GM23338 (cell line): ENCODE measurements at regions not wholly inside any gene's neighbourhood (a gene's known extent, or its start where the extent isn't known, plus 50 kb on each side); places are given as distances from the start of the nearest gene placed in this dataset.

ENCODE experiments used
- ATAC-seq: fragments of 200-7000 bp; cut with Tn5 transposase; 3 replicates; pipeline ENCODE4 v1.9.1; 2020
- DNase-seq: peaks from one replicate; pipeline ENCODE4 v3.0.0-alpha.2; 2015; ENCODE audit warnings: low spot score
- H2AFZ ChIP-seq: fragments of 200-600 bp; sonication (generic); 2 replicates; pipeline ENCODE4 v1.8.0; 2016; ENCODE audit warnings: antibody characterized with exemption, mild to moderate bottlenecking, moderate library complexity
- H3F3A ChIP-seq: fragments of 200-600 bp; sonication (generic); replicated peaks from 2 replicates; pipeline ENCODE4 v1.8.0; 2017; ENCODE audit warnings: antibody characterized with exemption, mixed run types, low read depth
- H3K27ac ChIP-seq: fragments of 200-600 bp; sonication (generic); 2 replicates; pipeline ENCODE4 v1.6.1; 2016; ENCODE audit warnings: low read depth
- H3K27me3 ChIP-seq: fragments of 200-600 bp; sonication (generic); 2 replicates; pipeline ENCODE4 v1.8.0; 2016; ENCODE audit warnings: mild to moderate bottlenecking, mixed run types, moderate library complexity; ENCODE audit not compliant: insufficient read depth
- H3K36me3 ChIP-seq: fragments of 200-600 bp; sonication (generic); 2 replicates; pipeline ENCODE4 v1.8.0; 2016; ENCODE audit warnings: mild to moderate bottlenecking; ENCODE audit not compliant: insufficient read depth
- H3K4me1 ChIP-seq: fragments of 200-600 bp; sonication (generic); 2 replicates; pipeline ENCODE4 v1.8.0; 2016; ENCODE audit warnings: mild to moderate bottlenecking, moderate library complexity; ENCODE audit not compliant: insufficient read depth
- H3K4me2 ChIP-seq: fragments of 200-600 bp; sonication (generic); 2 replicates; pipeline ENCODE4 v1.7.1; 2017; ENCODE audit warnings: mixed run types
- H3K4me3 ChIP-seq: fragments of 200-600 bp; sonication (generic); 2 replicates; pipeline ENCODE4 v1.6.1; 2016; ENCODE audit warnings: mixed run types
- H3K79me2 ChIP-seq: fragments of 200-600 bp; sonication (generic); replicated peaks from 2 replicates; pipeline ENCODE4 v1.8.0; 2017; ENCODE audit warnings: mild to moderate bottlenecking; ENCODE audit not compliant: insufficient read depth
- H3K9me2 ChIP-seq: fragments of 200-600 bp; sonication (generic); 2 replicates; pipeline ENCODE4 v1.8.0; 2017; ENCODE audit not compliant: insufficient read depth
- H4K20me1 ChIP-seq: fragments of 200-600 bp; sonication (generic); replicated peaks from 2 replicates; pipeline ENCODE4 v1.8.0; 2017; ENCODE audit warnings: mild to moderate bottlenecking; ENCODE audit not compliant: insufficient read depth
- H3K27ac Mint-ChIP-seq: 2 replicates; pipeline ENCODE4 v1.8.0; 2020; ENCODE audit warnings: inconsistent platforms, mild to moderate bottlenecking, moderate library complexity, mixed read lengths
- H3K27me3 Mint-ChIP-seq: 3 replicates; pipeline ENCODE4 v1.8.0; 2022; ENCODE audit warnings: low read depth, mild to moderate bottlenecking, moderate library complexity, mixed read lengths, inconsistent platforms; ENCODE audit not compliant: insufficient read depth, poor library complexity
- H3K36me3 Mint-ChIP-seq: 3 replicates; pipeline ENCODE4 v1.8.0; 2021; ENCODE audit warnings: low read depth, mild to moderate bottlenecking, inconsistent platforms, moderate library complexity, mixed read lengths
- H3K4me1 Mint-ChIP-seq: 3 replicates; pipeline ENCODE4 v1.8.0; 2020; ENCODE audit warnings: mild to moderate bottlenecking, inconsistent platforms, mixed read lengths
- H3K4me3 Mint-ChIP-seq: 3 replicates; pipeline ENCODE4 v1.8.0; 2021; ENCODE audit warnings: moderate library complexity, mild to moderate bottlenecking, inconsistent platforms, mixed read lengths
- H3K9me3 Mint-ChIP-seq: 3 replicates; pipeline ENCODE4 v1.8.0; 2020; ENCODE audit warnings: moderate library complexity, mild to moderate bottlenecking, inconsistent platforms, mixed read lengths
- CREB1 ChIP-seq: fragments of 250-450 bp; sonication (Bioruptor Pico); IDR thresholded peaks from 2 replicates; pipeline ENCODE4 v1.5.0; 2020; ENCODE audit warnings: low read depth, mild to moderate bottlenecking, moderate library complexity
- CTCF ChIP-seq, 2 experiments: fragments of 200-600 bp in 1 of 2; sonication (generic) in 1 of 2; conservative IDR thresholded peaks; 2 replicates each; pipeline versions ENCODE4 v1.5.1 to v1.6.1; 2016 to 2017; ENCODE audit warnings: antibody characterized with exemption in 2 of 2, low read depth in 2 of 2, mild to moderate bottlenecking in 2 of 2, moderate library complexity in 1 of 2
- EZH2 ChIP-seq: fragments of 200-600 bp; sonication (generic); IDR thresholded peaks from one replicate; pipeline ENCODE4 v1.8.0; 2017; ENCODE audit warnings: antibody characterized with exemption, mild to moderate bottlenecking, low read depth; ENCODE audit not compliant: unreplicated experiment
- EZH2phosphoT487 ChIP-seq: fragments of 200-600 bp; sonication (generic); IDR thresholded peaks from one replicate; pipeline ENCODE4 v1.8.1; 2018; ENCODE audit warnings: antibody characterized with exemption; ENCODE audit not compliant: unreplicated experiment
- JUNB ChIP-seq: IDR thresholded peaks from one replicate; pipeline ENCODE4 v1.6.1; 2016; ENCODE audit warnings: antibody characterized with exemption; ENCODE audit not compliant: unreplicated experiment
- NANOG ChIP-seq: IDR thresholded peaks from 2 replicates; pipeline ENCODE4 v1.6.1; 2016; ENCODE audit warnings: antibody characterized with exemption, borderline replicate concordance
- POLR2AphosphoS5 ChIP-seq: IDR thresholded peaks from 2 replicates; pipeline ENCODE4 v1.6.1; 2016; ENCODE audit warnings: antibody characterized with exemption, low read depth
- STAT1 ChIP-seq: IDR thresholded peaks from one replicate; pipeline ENCODE4 v1.6.1; 2016; ENCODE audit warnings: antibody characterized with exemption; ENCODE audit not compliant: unreplicated experiment
- ZNF114 ChIP-seq: fragments of 250-450 bp; sonication (Bioruptor Pico); IDR thresholded peaks from 2 replicates; pipeline ENCODE4 v1.5.0; 2020; ENCODE audit warnings: mild to moderate bottlenecking, moderate library complexity
- ZNF331 ChIP-seq: fragments of 250-450 bp; sonication (Bioruptor Pico); IDR thresholded peaks from 2 replicates; pipeline ENCODE4 v1.5.0; 2020; ENCODE audit warnings: low read depth, mild to moderate bottlenecking, moderate library complexity
- ZNF462 ChIP-seq: fragments of 250-450 bp; sonication (Bioruptor Pico); IDR thresholded peaks from 2 replicates; pipeline ENCODE4 v1.5.0; 2020; ENCODE audit warnings: mild to moderate bottlenecking, moderate library complexity
- TF ChIP-seq, protein P1 (sequence below): IDR thresholded peaks from 2 replicates; pipeline ENCODE4 v1.6.1; 2016; ENCODE audit warnings: antibody characterized with exemption
- TF ChIP-seq, protein P2 (sequence below): IDR thresholded peaks from one replicate; pipeline ENCODE4 v1.6.1; 2018; ENCODE audit warnings: antibody characterized with exemption; ENCODE audit not compliant: unreplicated experiment

GRCh38 chr6:134768931-134769330 lies 181.0 kb downstream of the ALDH8A1 start:
- no peak overlapping the region for H2AFZ ChIP-seq
- Mint-ChIP-seq H3K4me3 (no peak overlapping the region), H3K9me3 (no peaks in the 10 kb centered on the region), H3K27me3 (no peaks in the 10 kb centered on the region), H3K4me1 (no peaks in the 10 kb centered on the region), H3K27ac (no peak overlapping the region), H3K36me3 (no peaks in the 10 kb centered on the region)
- no peak for TF ChIP-seq STAT1
- TF ChIP-seq, protein P1, sequence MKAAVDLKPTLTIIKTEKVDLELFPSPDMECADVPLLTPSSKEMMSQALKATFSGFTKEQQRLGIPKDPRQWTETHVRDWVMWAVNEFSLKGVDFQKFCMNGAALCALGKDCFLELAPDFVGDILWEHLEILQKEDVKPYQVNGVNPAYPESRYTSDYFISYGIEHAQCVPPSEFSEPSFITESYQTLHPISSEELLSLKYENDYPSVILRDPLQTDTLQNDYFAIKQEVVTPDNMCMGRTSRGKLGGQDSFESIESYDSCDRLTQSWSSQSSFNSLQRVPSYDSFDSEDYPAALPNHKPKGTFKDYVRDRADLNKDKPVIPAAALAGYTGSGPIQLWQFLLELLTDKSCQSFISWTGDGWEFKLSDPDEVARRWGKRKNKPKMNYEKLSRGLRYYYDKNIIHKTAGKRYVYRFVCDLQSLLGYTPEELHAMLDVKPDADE = no peak
- no peak for TF ChIP-seq ZNF114
- no peak for TF ChIP-seq NANOG
- TF ChIP-seq ZNF331 (CRISPR knock-in tag) = no peak
- TF ChIP-seq, protein P2, sequence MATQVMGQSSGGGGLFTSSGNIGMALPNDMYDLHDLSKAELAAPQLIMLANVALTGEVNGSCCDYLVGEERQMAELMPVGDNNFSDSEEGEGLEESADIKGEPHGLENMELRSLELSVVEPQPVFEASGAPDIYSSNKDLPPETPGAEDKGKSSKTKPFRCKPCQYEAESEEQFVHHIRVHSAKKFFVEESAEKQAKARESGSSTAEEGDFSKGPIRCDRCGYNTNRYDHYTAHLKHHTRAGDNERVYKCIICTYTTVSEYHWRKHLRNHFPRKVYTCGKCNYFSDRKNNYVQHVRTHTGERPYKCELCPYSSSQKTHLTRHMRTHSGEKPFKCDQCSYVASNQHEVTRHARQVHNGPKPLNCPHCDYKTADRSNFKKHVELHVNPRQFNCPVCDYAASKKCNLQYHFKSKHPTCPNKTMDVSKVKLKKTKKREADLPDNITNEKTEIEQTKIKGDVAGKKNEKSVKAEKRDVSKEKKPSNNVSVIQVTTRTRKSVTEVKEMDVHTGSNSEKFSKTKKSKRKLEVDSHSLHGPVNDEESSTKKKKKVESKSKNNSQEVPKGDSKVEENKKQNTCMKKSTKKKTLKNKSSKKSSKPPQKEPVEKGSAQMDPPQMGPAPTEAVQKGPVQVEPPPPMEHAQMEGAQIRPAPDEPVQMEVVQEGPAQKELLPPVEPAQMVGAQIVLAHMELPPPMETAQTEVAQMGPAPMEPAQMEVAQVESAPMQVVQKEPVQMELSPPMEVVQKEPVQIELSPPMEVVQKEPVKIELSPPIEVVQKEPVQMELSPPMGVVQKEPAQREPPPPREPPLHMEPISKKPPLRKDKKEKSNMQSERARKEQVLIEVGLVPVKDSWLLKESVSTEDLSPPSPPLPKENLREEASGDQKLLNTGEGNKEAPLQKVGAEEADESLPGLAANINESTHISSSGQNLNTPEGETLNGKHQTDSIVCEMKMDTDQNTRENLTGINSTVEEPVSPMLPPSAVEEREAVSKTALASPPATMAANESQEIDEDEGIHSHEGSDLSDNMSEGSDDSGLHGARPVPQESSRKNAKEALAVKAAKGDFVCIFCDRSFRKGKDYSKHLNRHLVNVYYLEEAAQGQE = no peak
- TF ChIP-seq JUNB = no peak
- no peak for TF ChIP-seq ZNF462
- no peak for TF ChIP-seq EZH2
- no peak for TF ChIP-seq CTCF (conservative IDR thresholded peaks at IDR 0.05; ENCODE audit: low read depth in 2 of 2)
- no peak for TF ChIP-seq POLR2AphosphoS5
- no peak for TF ChIP-seq EZH2phosphoT487
- TF ChIP-seq CREB1 (CRISPR knock-in tag) = no peak
- no peaks in the 10 kb centered on the region for H3K79me2 ChIP-seq
- no peaks in the 10 kb centered on the region for H3F3A ChIP-seq
- H3K4me1 ChIP-seq = no peaks in the 10 kb centered on the region
- DNase-seq (no peak), ATAC-seq (no peak)
- no peak overlapping the region for H3K27ac ChIP-seq
- no peak overlapping the region for H3K4me2 ChIP-seq
- no peaks in the 10 kb centered on the region for H3K27me3 ChIP-seq
- H3K36me3 ChIP-seq = no peaks in the 10 kb centered on the region
- no peaks in the 10 kb centered on the region for H4K20me1 ChIP-seq
- no peak overlapping the region for H3K4me3 ChIP-seq
- peaks cover 6% of the 10 kb centered on the region for H3K9me2 ChIP-seq
